WTC11 (cell line): ENCODE measurements at regions not wholly inside any gene's neighbourhood (a gene's known extent, or its start where the extent isn't known, plus 50 kb on each side); places are given as distances from the start of the nearest gene placed in this dataset.

Source experiments
- ATAC-seq: fragments of 200-7000 bp; cut with Tn5 transposase; 2 replicates; pipeline ENCODE4 v1.10.0; 2021; ENCODE audit warnings: mild to moderate bottlenecking, moderate library complexity
- CTCF ChIA-PET: fragments of 300-600 bp; sonication (Branson Sonifier 250); formaldehyde crosslinking; loops from one replicate; lab custom pipeline; 2021; ENCODE audit warnings: antibody characterized with exemption; lab: Charles Lee
- POLR2A ChIA-PET: fragments of 350-600 bp; sonication (Branson Sonifier 250); formaldehyde crosslinking; loops from one replicate; lab custom pipeline; 2021; ENCODE audit warnings: antibody characterized with exemption; lab: Charles Lee
- DNase-seq: peaks from one replicate; pipeline ENCODE4 v3.0.0; 2021; ENCODE audit warnings: low spot score
- H3K27ac Mint-ChIP-seq: 2 replicates; pipeline ENCODE4 v1.8.0; 2021; ENCODE audit warnings: mixed read lengths
- H3K27me3 Mint-ChIP-seq: 2 replicates; pipeline ENCODE4 v1.8.0; 2021; ENCODE audit warnings: low read depth, mild to moderate bottlenecking, moderate library complexity, mixed read lengths
- H3K36me3 Mint-ChIP-seq: 2 replicates; pipeline ENCODE4 v1.8.0; 2021; ENCODE audit warnings: mixed read lengths
- H3K4me1 Mint-ChIP-seq: 2 replicates; pipeline ENCODE4 v1.8.0; 2022; ENCODE audit warnings: mixed read lengths
- H3K4me3 Mint-ChIP-seq: 2 replicates; pipeline ENCODE4 v1.8.0; 2021; ENCODE audit warnings: mild to moderate bottlenecking, moderate library complexity, mixed read lengths
- H3K9me3 Mint-ChIP-seq: 2 replicates; pipeline ENCODE4 v1.8.0; 2021; ENCODE audit warnings: mixed read lengths
- CTCF ChIP-seq: fragments of 200-600 bp; IDR thresholded peaks from 2 replicates; pipeline ENCODE4 v1.8.0; 2022; ENCODE audit warnings: antibody characterized with exemption
- ELF4 ChIP-seq: sonication (generic); formaldehyde crosslinking; IDR thresholded peaks from 2 replicates; pipeline ENCODE4 v1.8.1; 2022; ENCODE audit warnings: low read depth, mild to moderate bottlenecking, moderate library complexity, missing genetic modification reagents
- FOXJ3 ChIP-seq: sonication (generic); formaldehyde crosslinking; IDR thresholded peaks from 2 replicates; pipeline ENCODE4 v1.9.0; 2021; ENCODE audit warnings: missing genetic modification reagents, mild to moderate bottlenecking, borderline replicate concordance
- FOXP1 ChIP-seq: sonication (generic); formaldehyde crosslinking; IDR thresholded peaks from 2 replicates; pipeline ENCODE4 v1.8.0; 2022; ENCODE audit warnings: missing genetic modification reagents, mild to moderate bottlenecking, moderate library complexity, borderline replicate concordance
- HMGXB4 ChIP-seq: sonication (generic); formaldehyde crosslinking; IDR thresholded peaks from 2 replicates; pipeline ENCODE4 v1.8.1; 2023; ENCODE audit warnings: mild to moderate bottlenecking, moderate library complexity, missing genetic modification reagents
- MLX ChIP-seq: sonication (generic); formaldehyde crosslinking; IDR thresholded peaks from 2 replicates; pipeline ENCODE4 v1.8.1; 2023; ENCODE audit warnings: mild to moderate bottlenecking, missing genetic modification reagents, moderate library complexity
- NFATC4 ChIP-seq: fragments of 250-450 bp; sonication (Bioruptor Pico); IDR thresholded peaks from 2 replicates; pipeline ENCODE4 v1.9.0; 2021; ENCODE audit warnings: mild to moderate bottlenecking
- OVOL2 ChIP-seq: fragments of 250-450 bp; sonication (Bioruptor Pico); IDR thresholded peaks from 2 replicates; pipeline ENCODE4 v1.9.0; 2021; ENCODE audit warnings: mild to moderate bottlenecking, borderline replicate concordance
- SMAD3 ChIP-seq: sonication (generic); formaldehyde crosslinking; IDR thresholded peaks from 2 replicates; pipeline ENCODE4 v1.8.0; 2022; ENCODE audit warnings: missing genetic modification reagents, mild to moderate bottlenecking, borderline replicate concordance
- USF1 ChIP-seq: sonication (generic); formaldehyde crosslinking; IDR thresholded peaks from 2 replicates; pipeline ENCODE4 v1.8.0; 2022; ENCODE audit warnings: mild to moderate bottlenecking, missing genetic modification reagents
- ZNF121 ChIP-seq: sonication (generic); formaldehyde crosslinking; IDR thresholded peaks from 2 replicates; pipeline ENCODE4 v1.8.0; 2023; ENCODE audit warnings: missing genetic modification reagents
- ZNF219 ChIP-seq: sonication (generic); formaldehyde crosslinking; IDR thresholded peaks from 2 replicates; pipeline ENCODE4 v1.8.0; 2023; ENCODE audit warnings: missing genetic modification reagents, mild to moderate bottlenecking, borderline replicate concordance
- TF ChIP-seq, protein P1 (sequence below): fragments of 250-450 bp; sonication (Bioruptor Pico); IDR thresholded peaks from 2 replicates; pipeline ENCODE4 v2.1.2; 2022; ENCODE audit warnings: mild to moderate bottlenecking, moderate library complexity
- TF ChIP-seq, protein P2 (sequence below): fragments of 250-450 bp; sonication (Bioruptor Pico); IDR thresholded peaks from 2 replicates; pipeline ENCODE4 v1.9.0; 2021; ENCODE audit warnings: mild to moderate bottlenecking

DNA sequence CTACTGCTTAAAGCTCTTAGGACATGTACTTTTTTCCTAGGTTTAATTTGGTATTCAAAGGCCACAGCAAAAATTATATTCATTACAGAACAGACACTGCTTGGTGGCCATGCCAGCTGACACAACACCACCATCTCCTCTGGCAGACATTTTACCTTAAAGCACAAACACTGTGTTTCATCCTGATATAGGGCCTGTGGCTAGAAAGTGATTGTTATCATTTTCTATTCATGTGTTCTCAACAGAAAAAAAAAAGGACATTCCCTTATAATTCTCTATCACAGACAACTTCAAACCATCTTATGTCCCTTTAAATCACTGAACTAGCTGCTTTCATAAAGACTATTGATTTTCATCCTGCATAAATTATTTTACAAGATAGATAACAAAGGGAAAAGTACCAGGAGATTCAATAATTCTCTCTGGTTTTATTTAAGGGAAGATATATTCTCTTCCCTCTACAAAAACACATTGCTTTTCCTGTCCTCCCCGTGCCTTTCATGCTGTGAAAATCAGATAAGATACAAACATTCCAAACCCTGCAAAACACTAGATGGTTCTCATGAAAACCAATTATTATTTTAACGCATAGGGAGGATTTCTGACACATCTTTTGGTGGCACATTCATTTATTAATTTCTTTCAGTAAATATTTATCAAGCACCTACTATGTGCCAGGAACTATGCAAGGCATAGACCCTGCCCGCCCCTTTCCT, 139.3 kb upstream of the TMCC3 start (continued):
- TF ChIP-seq ELF4 (CRISPR knock-in tag) (no peak), OVOL2 (no peak), SMAD3 (CRISPR knock-in tag) (no peak), USF1 (CRISPR knock-in tag) (no peak), MLX (no peak), ZNF219 (CRISPR knock-in tag) (no peak)
- TF ChIP-seq, all 79 proteins: peak for 0

GRCh38 chr12:94788298-94788697, 137.9 kb upstream of the TMCC3 start:
- Mint-ChIP-seq H3K36me3 (no peaks in the 10 kb centered on the region), H3K27me3 (no peaks in the 10 kb centered on the region), H3K9me3 (no peaks in the 10 kb centered on the region), H3K4me3 (no peak overlapping the region), H3K27ac (no peak overlapping the region), H3K4me1 (peaks cover 3% of the 10 kb centered on the region)
- TF ChIP-seq FOXP1 (CRISPR knock-in tag) (no peak), HMGXB4 (CRISPR knock-in tag) (no peak), NFATC4 (no peak)
- TF ChIP-seq, protein P1, sequence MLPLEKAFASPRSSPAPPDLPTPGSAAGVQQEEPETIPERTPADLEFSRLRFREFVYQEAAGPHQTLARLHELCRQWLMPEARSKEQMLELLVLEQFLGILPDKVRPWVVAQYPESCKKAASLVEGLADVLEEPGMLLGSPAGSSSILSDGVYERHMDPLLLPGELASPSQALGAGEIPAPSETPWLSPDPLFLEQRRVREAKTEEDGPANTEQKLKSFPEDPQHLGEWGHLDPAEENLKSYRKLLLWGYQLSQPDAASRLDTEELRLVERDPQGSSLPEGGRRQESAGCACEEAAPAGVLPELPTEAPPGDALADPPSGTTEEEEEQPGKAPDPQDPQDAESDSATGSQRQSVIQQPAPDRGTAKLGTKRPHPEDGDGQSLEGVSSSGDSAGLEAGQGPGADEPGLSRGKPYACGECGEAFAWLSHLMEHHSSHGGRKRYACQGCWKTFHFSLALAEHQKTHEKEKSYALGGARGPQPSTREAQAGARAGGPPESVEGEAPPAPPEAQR (CRISPR knock-in tag) = no peak
- no peak for DNase-seq
- ATAC-seq = no peak
- POLR2A ChIA-PET = interaction anchor here (0.6 kb wide), 1 partner anchor 14 kb away, joined by 4 read pairs; no protein-coding TSS in a partner anchor
- CTCF ChIA-PET = interaction anchor here (1.0 to 1.4 kb wide), 2 partner anchors 25 to 45 kb away, joined by 3 read pairs; no protein-coding TSS in a partner anchor

- no peak overlapping the region for H3K4me3 Mint-ChIP-seq
- DNase-seq (no peak), ATAC-seq (no peak)
- H3K9me3 Mint-ChIP-seq = peaks cover 11% of the 10 kb centered on the region
- ChIA-PET CTCF (no interaction called here), POLR2A (no interaction called here)
- no peaks in the 10 kb centered on the region for H3K36me3 Mint-ChIP-seq
- H3K4me1 Mint-ChIP-seq = no peaks in the 10 kb centered on the region
- H3K27ac Mint-ChIP-seq = no peak overlapping the region
- H3K27me3 Mint-ChIP-seq = no peaks in the 10 kb centered on the region
- TF ChIP-seq ZNF121 (CRISPR knock-in tag) = no peak
- TF ChIP-seq, protein P2, sequence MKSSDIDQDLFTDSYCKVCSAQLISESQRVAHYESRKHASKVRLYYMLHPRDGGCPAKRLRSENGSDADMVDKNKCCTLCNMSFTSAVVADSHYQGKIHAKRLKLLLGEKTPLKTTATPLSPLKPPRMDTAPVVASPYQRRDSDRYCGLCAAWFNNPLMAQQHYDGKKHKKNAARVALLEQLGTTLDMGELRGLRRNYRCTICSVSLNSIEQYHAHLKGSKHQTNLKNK = no peak
- no peak for TF ChIP-seq CTCF
- TF ChIP-seq FOXJ3 (CRISPR knock-in tag) = no peak
Measured at GRCh38 chr12:94786906-94787305, 136.5 kb upstream of the TMCC3 start.
